Colonic mucosa (tissue), 4 donors: ENCODE measurements at regions not wholly inside any gene's neighbourhood (a gene's known extent, or its start where the extent isn't known, plus 50 kb on each side); places are given as distances from the start of the nearest gene placed in this dataset.

Experiments
- DNase-seq: peaks from one replicate; pipeline ENCODE4 v3.0.0-alpha.2; 2020
- H3K27ac ChIP-seq: fragments of 200-600 bp; one replicate; pipeline ENCODE4 v1.8.0; 2021
- H3K27me3 ChIP-seq: fragments of 200-600 bp; one replicate; pipeline ENCODE4 v1.8.0; 2021
- H3K36me3 ChIP-seq: fragments of 200-600 bp; one replicate; pipeline ENCODE4 v1.8.0; 2021
- H3K4me1 ChIP-seq: fragments of 200-600 bp; one replicate; pipeline ENCODE4 v1.8.0; 2021; ENCODE audit warnings: mild to moderate bottlenecking
- H3K4me3 ChIP-seq: fragments of 200-600 bp; one replicate; pipeline ENCODE4 v1.8.0; 2021
- H3K9ac ChIP-seq, 2 donors: one replicate each; pipeline ENCODE4 v1.7.0; 2013; ENCODE audit warnings: control low read depth in 2 of 2, low read depth in 2 of 2, low read length in 2 of 2
- H3K9me3 ChIP-seq: fragments of 200-600 bp; one replicate; pipeline ENCODE4 v1.8.0; 2021
- CTCF ChIP-seq: fragments of 200-600 bp; IDR thresholded peaks from one replicate; pipeline ENCODE4 v1.8.0; 2022; ENCODE audit warnings: antibody characterized with exemption, mild to moderate bottlenecking
- intact Hi-C: fragments of 100-400 bp; cut with DNase I; formaldehyde crosslinking; loops from one replicate; pipeline ENCODE4 v1.14.1; 2022
- donor health status: healthy.
- donor health status: DM: no; HTN: no; CAD: no.
- donor health status: DM: no; HTN: no; CAD: no.

DNA sequence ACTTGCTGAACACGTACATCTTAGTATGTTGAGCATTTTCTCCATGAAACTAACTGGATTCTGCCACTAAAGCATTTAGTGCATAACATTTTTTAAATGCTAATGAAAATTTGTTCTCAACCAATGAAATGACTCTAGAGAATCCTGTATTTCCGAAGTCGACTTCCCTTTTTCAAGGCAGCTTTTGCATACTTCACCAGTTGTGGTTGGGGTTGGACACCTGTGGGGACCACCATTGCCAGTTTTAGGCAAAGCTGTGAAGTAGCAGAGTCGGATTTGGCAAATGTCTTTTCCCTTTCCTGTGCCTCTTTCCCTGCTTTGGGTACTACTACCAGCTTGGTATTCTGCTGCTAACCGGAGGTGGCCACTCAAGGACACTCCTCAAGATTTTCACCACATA is 349.2 kb downstream of the BCAT1 start:
- TF ChIP-seq CTCF: no peak
- H3K27me3 ChIP-seq: no peaks in the 10 kb centered on the region
- intact Hi-C loops: no loop called here
- no peaks in the 10 kb centered on the region for H3K4me1 ChIP-seq
- H3K9ac ChIP-seq: no peak overlapping the region
- no peak for DNase-seq
- no peak overlapping the region for H3K4me3 ChIP-seq
- no peak overlapping the region for H3K27ac ChIP-seq
- no peaks in the 10 kb centered on the region for H3K36me3 ChIP-seq
- no peaks in the 10 kb centered on the region for H3K9me3 ChIP-seq

- DNase-seq: no peak
Measured at GRCh38 chr12:24597580-24597979, 351.3 kb downstream of the BCAT1 start.

DNA sequence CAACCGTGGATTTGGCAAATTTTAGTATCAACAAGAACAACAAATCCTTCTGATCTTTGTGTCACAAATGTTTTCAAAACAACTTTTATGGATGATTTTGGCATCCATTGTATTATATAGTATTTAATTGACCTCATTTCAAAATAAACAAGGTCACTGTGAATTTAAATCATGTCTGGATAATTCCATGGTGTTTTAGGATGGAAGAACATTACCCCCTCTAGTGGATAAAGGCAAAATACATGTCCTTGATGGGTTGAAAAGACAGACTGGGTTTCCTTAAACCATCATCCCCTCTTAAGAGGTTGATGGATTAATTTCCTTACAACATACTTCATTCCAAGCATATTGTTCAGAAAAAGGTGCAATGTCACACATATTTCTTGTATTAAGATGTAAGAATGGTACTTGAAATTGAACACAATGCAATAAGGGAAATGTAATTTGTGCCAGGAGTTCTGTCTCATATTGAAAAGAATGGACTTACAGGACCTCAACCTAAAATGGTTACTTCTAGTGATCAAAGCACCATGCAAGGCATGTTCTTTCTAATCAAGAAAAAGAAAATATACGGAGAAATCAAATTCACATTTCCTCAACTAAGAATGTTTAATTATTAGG is 352.0 kb downstream of the BCAT1 start:
- no peak for DNase-seq
- no peaks in the 10 kb centered on the region for H3K27me3 ChIP-seq
- no peaks in the 10 kb centered on the region for H3K36me3 ChIP-seq
- no peak overlapping the region for H3K9ac ChIP-seq
- no peak overlapping the region for H3K4me3 ChIP-seq
- H3K4me1 ChIP-seq: no peaks in the 10 kb centered on the region
- intact Hi-C loops: no loop called here
- H3K27ac ChIP-seq: no peak overlapping the region
- TF ChIP-seq CTCF: peak; percentile 34
- H3K9me3 ChIP-seq: no peaks in the 10 kb centered on the region

More at GRCh38 chr12:24597580-24597979, 351.3 kb downstream of the BCAT1 start:
- Histone ChIP-seq H3K27me3 (no peaks in the 10 kb centered on the region), H3K4me3 (no peak overlapping the region), H3K27ac (no peak overlapping the region), H3K36me3 (no peaks in the 10 kb centered on the region), H3K9ac (no peak overlapping the region), H3K4me1 (no peaks in the 10 kb centered on the region), H3K9me3 (no peaks in the 10 kb centered on the region)
- no peak for TF ChIP-seq CTCF
- intact Hi-C loops: no loop called here

DNA sequence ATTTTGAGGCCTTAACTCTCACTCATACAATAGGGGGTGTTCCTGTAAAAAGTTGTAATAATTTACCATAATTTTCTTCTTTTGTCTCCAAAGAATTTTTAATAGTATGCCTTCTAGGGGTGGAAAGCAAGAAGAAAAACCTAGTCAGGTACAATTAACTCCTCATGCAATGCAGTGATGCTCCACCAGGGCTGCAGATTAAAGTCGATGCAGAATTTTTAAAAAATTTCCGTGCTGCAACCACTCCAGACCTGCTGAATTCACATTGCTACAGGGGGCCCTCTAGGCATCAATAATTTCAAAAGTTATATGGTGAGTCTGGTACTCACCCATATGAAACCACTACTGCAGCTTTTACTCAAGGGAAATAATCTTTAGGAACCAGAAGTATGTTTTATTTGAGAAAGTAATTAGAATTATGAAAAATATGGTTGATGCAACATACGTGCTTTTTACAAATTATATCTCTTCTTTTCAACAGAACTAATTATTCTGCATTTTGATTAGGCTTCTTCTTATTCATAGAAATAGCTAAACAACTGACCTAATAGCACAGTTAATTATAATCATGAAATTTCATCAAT is 353.2 kb downstream of the BCAT1 start:
- intact Hi-C loops: no loop called here
- Histone ChIP-seq H3K4me1 (no peaks in the 10 kb centered on the region), H3K9ac (no peak overlapping the region), H3K27me3 (no peaks in the 10 kb centered on the region), H3K36me3 (no peaks in the 10 kb centered on the region), H3K27ac (no peak overlapping the region), H3K4me3 (no peak overlapping the region), H3K9me3 (no peaks in the 10 kb centered on the region)
- TF ChIP-seq CTCF: no peak
- no peak for DNase-seq

DNA sequence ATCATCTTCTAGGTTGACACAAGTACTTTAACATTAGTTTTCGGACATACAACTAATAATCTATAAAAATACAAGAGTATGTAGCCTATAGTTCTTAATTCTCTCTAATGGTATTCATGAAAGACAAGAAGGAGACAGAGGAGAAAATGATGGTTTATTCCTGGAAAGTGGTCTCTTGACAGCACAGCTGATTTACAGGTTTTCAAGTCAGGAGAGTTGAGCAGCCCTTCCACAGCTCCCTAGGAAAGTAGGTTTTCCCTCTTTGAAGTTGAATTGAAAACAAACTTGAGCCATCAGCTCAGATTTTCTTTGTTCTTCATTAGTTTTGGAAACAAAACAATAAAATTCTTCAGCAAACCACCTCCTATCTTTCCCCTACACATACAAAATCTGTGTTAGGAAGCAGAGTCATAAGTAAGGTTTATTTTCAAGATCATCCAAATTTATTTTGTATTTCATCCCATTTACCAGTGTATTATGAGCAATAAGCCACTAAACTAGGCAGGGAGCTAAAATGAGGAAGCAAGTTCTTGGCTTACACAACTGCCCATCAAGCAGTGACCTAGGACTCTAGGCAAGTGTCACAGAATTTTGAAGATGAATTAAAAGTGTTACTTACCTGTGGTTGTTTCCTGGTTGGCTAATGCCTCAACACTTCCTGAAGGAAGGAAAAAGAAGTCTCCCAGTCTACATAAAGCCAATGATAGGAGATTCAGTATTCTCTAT is 357.0 kb downstream of the BCAT1 start:
- no peak overlapping the region for H3K9ac ChIP-seq
- no peaks in the 10 kb centered on the region for H3K4me1 ChIP-seq
- no peaks in the 10 kb centered on the region for H3K36me3 ChIP-seq
- no peak for TF ChIP-seq CTCF
- no peak for DNase-seq
- no peak overlapping the region for H3K4me3 ChIP-seq
- no peak overlapping the region for H3K27ac ChIP-seq
- intact Hi-C loops: no loop called here
- no peaks in the 10 kb centered on the region for H3K9me3 ChIP-seq
- H3K27me3 ChIP-seq: no peaks in the 10 kb centered on the region
